ENCODE measurements at regions not wholly inside any gene's neighbourhood (a gene's known extent, or its start where the extent isn't known, plus 50 kb on each side); places are given as distances from the start of the nearest gene placed in this dataset.

DNA sequence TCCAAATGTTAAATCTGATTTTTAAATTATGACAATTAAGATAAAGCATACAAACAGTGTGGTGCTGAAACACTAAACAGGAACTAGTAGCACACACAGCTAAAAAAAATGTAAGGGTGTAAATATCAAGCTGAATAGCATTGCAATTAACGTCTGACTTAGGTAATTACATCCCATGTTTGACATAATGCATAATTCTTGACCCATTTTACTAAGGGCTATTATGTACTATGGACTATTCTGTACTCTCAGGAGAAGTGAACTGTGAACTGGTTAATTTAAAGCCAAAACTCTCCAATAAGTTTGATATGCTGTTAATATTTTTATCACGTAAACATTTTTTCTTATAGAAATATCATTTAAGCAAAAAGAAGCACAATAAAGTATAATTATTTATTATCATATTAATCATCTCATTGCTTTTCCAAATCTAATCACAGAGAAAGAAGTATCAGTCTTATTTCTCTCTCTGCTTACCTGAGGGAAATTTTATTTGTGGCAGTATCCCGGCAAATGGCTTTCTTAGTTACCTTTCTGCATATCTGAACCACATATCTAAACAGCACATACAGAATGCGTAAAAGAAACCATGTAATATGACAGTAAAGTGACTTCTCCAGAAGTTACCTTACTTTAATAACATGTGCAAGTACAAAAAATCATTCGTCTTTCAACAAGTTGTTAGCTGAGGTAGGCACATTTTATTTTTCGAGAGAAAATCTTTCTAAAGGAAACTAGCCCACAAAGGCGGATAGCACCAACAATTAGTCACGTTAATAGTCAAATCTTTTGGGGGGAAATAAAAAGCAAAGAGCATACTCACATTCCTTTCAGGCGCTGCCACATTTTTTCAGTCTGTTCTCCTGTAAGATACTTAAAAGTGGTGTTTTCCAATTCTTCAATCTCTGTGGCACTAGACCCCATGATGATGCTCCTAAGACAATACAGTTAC, 94.9 kb upstream of the PDE1A start:
- no peak for DNase-seq (ENCODE audit: low spot score)
- no peaks in the 10 kb centered on the region for H3K9me3 ChIP-seq (ENCODE audit: control insufficient read depth in 4 of 4, low read length in 3 of 4)

DNA sequence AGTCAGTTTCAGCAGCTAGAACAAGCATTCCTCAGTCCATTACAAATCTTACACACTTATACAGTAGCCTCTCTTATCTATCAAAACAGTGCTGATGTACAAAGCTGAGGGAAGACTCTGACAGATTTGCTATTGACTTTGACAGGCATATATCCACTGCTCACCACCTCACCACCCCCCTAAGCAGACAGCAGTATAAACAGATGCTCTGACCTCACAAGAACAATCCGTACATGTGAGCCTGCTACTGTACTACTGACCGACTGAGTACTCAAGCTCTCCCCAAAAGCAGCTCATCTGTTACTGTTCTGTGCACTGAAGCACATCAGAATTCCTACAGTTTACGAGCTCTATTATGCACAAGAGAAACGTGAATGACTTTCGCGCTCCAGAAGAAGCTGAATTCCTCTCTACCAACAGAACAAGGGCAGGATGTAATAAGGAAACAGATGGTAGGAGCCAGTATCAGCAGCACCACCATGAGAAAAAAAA, 95.6 kb upstream of the PDE1A start:
- no peak for DNase-seq (ENCODE audit: low spot score)
- no peak overlapping the region for H3K9ac ChIP-seq (ENCODE audit: low read depth in 1 of 2, low read length in 2 of 2)
- no peaks in the 10 kb centered on the region for H3K36me3 ChIP-seq (ENCODE audit: control insufficient read depth in 4 of 4, insufficient read depth in 3 of 4, low read depth in 1 of 4, low read length in 3 of 4)
- H3K27me3 ChIP-seq (ENCODE audit: control insufficient read depth in 4 of 4, insufficient read depth in 4 of 4, low read length in 3 of 4): no peaks in the 10 kb centered on the region
- WGBS: 38% methylated on average over 6 of the region's 6 CpGs
- H3K4me3 ChIP-seq (ENCODE audit: low read depth in 1 of 3, low read length in 3 of 3): no peak overlapping the region
- H3K4me1 ChIP-seq (ENCODE audit: control insufficient read depth in 4 of 4, insufficient read depth in 4 of 4, low read length in 3 of 4): no peaks in the 10 kb centered on the region
- TF ChIP-seq, protein P1, sequence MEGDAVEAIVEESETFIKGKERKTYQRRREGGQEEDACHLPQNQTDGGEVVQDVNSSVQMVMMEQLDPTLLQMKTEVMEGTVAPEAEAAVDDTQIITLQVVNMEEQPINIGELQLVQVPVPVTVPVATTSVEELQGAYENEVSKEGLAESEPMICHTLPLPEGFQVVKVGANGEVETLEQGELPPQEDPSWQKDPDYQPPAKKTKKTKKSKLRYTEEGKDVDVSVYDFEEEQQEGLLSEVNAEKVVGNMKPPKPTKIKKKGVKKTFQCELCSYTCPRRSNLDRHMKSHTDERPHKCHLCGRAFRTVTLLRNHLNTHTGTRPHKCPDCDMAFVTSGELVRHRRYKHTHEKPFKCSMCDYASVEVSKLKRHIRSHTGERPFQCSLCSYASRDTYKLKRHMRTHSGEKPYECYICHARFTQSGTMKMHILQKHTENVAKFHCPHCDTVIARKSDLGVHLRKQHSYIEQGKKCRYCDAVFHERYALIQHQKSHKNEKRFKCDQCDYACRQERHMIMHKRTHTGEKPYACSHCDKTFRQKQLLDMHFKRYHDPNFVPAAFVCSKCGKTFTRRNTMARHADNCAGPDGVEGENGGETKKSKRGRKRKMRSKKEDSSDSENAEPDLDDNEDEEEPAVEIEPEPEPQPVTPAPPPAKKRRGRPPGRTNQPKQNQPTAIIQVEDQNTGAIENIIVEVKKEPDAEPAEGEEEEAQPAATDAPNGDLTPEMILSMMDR (IDR thresholded peaks at IDR 0.05; ENCODE audit: low read depth, low read length, missing input control): no peak
- no peak for TF ChIP-seq RAD21 (IDR thresholded peaks at IDR 0.05)
- no peak for TF ChIP-seq NR2F2 (IDR thresholded peaks at IDR 0.05)
- TF ChIP-seq HNF4G (IDR thresholded peaks at IDR 0.05): no peak
- TF ChIP-seq GABPA (IDR thresholded peaks at IDR 0.05 in 1 of 2, conservative IDR thresholded peaks at IDR 0.05 in 1 of 2): no peak
- TF ChIP-seq JUND (IDR thresholded peaks at IDR 0.05): no peak
- TF ChIP-seq FOXA1 (IDR thresholded peaks at IDR 0.05): no peak
- H3K9me3 ChIP-seq (ENCODE audit: control insufficient read depth in 4 of 4, low read length in 3 of 4): no peaks in the 10 kb centered on the region
- H3K27ac ChIP-seq (ENCODE audit: low read depth in 1 of 2, low read length in 2 of 2): no peak overlapping the region

More for the DNA sequence above, 94.9 kb upstream of the PDE1A start:
- Histone ChIP-seq H3K4me3 (ENCODE audit: low read depth in 1 of 3, low read length in 3 of 3) (no peak overlapping the region), H3K9ac (ENCODE audit: low read depth in 1 of 2, low read length in 2 of 2) (no peak overlapping the region), H3K36me3 (ENCODE audit: control insufficient read depth in 4 of 4, insufficient read depth in 3 of 4, low read depth in 1 of 4, low read length in 3 of 4) (no peaks in the 10 kb centered on the region), H3K27ac (ENCODE audit: low read depth in 1 of 2, low read length in 2 of 2) (no peak overlapping the region), H3K4me1 (ENCODE audit: control insufficient read depth in 4 of 4, insufficient read depth in 4 of 4, low read length in 3 of 4) (no peaks in the 10 kb centered on the region), H3K27me3 (ENCODE audit: control insufficient read depth in 4 of 4, insufficient read depth in 4 of 4, low read length in 3 of 4) (no peaks in the 10 kb centered on the region)
- TF ChIP-seq, protein P2, sequence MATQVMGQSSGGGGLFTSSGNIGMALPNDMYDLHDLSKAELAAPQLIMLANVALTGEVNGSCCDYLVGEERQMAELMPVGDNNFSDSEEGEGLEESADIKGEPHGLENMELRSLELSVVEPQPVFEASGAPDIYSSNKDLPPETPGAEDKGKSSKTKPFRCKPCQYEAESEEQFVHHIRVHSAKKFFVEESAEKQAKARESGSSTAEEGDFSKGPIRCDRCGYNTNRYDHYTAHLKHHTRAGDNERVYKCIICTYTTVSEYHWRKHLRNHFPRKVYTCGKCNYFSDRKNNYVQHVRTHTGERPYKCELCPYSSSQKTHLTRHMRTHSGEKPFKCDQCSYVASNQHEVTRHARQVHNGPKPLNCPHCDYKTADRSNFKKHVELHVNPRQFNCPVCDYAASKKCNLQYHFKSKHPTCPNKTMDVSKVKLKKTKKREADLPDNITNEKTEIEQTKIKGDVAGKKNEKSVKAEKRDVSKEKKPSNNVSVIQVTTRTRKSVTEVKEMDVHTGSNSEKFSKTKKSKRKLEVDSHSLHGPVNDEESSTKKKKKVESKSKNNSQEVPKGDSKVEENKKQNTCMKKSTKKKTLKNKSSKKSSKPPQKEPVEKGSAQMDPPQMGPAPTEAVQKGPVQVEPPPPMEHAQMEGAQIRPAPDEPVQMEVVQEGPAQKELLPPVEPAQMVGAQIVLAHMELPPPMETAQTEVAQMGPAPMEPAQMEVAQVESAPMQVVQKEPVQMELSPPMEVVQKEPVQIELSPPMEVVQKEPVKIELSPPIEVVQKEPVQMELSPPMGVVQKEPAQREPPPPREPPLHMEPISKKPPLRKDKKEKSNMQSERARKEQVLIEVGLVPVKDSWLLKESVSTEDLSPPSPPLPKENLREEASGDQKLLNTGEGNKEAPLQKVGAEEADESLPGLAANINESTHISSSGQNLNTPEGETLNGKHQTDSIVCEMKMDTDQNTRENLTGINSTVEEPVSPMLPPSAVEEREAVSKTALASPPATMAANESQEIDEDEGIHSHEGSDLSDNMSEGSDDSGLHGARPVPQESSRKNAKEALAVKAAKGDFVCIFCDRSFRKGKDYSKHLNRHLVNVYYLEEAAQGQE (IDR thresholded peaks at IDR 0.05): no peak
- TF ChIP-seq FOXA2 (IDR thresholded peaks at IDR 0.05) (no peak), EGR1 (IDR thresholded peaks at IDR 0.05; ENCODE audit: low read depth in 2 of 2) (no peak), SP1 (IDR thresholded peaks at IDR 0.05) (no peak), FOXA1 (IDR thresholded peaks at IDR 0.05) (no peak), GABPA (IDR thresholded peaks at IDR 0.05 in 1 of 2, conservative IDR thresholded peaks at IDR 0.05 in 1 of 2) (no peak), YY1 (IDR thresholded peaks at IDR 0.05) (no peak), HNF4A (conservative IDR thresholded peaks at IDR 0.05) (no peak), JUND (IDR thresholded peaks at IDR 0.05) (no peak), NR2F2 (IDR thresholded peaks at IDR 0.05) (no peak), HNF4G (IDR thresholded peaks at IDR 0.05) (no peak), RXRA (IDR thresholded peaks at IDR 0.05) (no peak)
- TF ChIP-seq, protein P3, sequence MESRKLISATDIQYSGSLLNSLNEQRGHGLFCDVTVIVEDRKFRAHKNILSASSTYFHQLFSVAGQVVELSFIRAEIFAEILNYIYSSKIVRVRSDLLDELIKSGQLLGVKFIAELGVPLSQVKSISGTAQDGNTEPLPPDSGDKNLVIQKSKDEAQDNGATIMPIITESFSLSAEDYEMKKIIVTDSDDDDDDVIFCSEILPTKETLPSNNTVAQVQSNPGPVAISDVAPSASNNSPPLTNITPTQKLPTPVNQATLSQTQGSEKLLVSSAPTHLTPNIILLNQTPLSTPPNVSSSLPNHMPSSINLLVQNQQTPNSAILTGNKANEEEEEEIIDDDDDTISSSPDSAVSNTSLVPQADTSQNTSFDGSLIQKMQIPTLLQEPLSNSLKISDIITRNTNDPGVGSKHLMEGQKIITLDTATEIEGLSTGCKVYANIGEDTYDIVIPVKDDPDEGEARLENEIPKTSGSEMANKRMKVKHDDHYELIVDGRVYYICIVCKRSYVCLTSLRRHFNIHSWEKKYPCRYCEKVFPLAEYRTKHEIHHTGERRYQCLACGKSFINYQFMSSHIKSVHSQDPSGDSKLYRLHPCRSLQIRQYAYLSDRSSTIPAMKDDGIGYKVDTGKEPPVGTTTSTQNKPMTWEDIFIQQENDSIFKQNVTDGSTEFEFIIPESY (IDR thresholded peaks at IDR 0.05): no peak
- TF ChIP-seq, protein P1 (IDR thresholded peaks at IDR 0.05; ENCODE audit: low read depth, low read length, missing input control): no peak
- 71% methylated on average over 9 of the region's 9 CpGs for WGBS
